B cell (primary cell): ENCODE measurements at regions not wholly inside any gene's neighbourhood (a gene's known extent, or its start where the extent isn't known, plus 50 kb on each side); places are given as distances from the start of the nearest gene placed in this dataset.

Experiments used
- ATAC-seq: fragments of 200-7000 bp; cut with Tn5 transposase; one replicate; pipeline ENCODE4 v1.10.0; 2021; ENCODE audit warnings: low read depth, mild to moderate bottlenecking, moderate number of reproducible peaks, moderate library complexity
- CTCF ChIA-PET: fragments of 350-600 bp; sonication (Branson Sonifier 250); formaldehyde crosslinking; loops from one replicate; lab custom pipeline; 2021; ENCODE audit warnings: antibody characterized with exemption, inconsistent platforms; lab: Charles Lee
- POLR2A ChIA-PET: fragments of 350-600 bp; sonication (Branson Sonifier 250); formaldehyde crosslinking; loops from one replicate; lab custom pipeline; 2021; ENCODE audit warnings: antibody characterized with exemption; lab: Charles Lee
- DNase-seq: peaks from one replicate; pipeline ENCODE4 v3.0.0; 2013
- H2AFZ ChIP-seq: 2 replicates; pipeline ENCODE4 v1.6.1; 2012; ENCODE audit warnings: mild to moderate bottlenecking, low read depth, low read length; ENCODE audit not compliant: insufficient read depth, poor library complexity, severe bottlenecking
- H3K27ac ChIP-seq, 2 donors: 1 replicate in 1 of 2; 2 replicates in 1 of 2; pipeline ENCODE4 v1.5.1; 2012 to 2013; ENCODE audit warnings: low read length in 2 of 2, mild to moderate bottlenecking in 2 of 2, moderate library complexity in 1 of 2
- H3K27me3 ChIP-seq, 4 experiments: fragments of 200-600 bp in 1 of 4; sonication (generic) in 1 of 4; replicated peaks in 1 of 4; 1 replicate in 2 of 4; 2 replicates in 2 of 4; pipeline versions ENCODE4 v1.6.1 to v1.7.0; 2013 to 2016; ENCODE audit warnings: low read length in 3 of 4, mild to moderate bottlenecking in 2 of 4, mixed read lengths in 1 of 4, moderate library complexity in 1 of 4; ENCODE audit not compliant: insufficient read depth in 4 of 4, control insufficient read depth in 3 of 4; ENCODE audit errors: control extremely low read depth in 1 of 4
- H3K36me3 ChIP-seq, 2 experiments: replicated peaks in 1 of 2; 1 replicate in 1 of 2; 2 replicates in 1 of 2; pipeline versions ENCODE4 v1.6.1 to v1.7.1; 2013; ENCODE audit warnings: low read length in 1 of 2; ENCODE audit not compliant: insufficient read depth in 2 of 2, control insufficient read depth in 1 of 2; ENCODE audit errors: control extremely low read depth in 1 of 2, extremely low read depth in 1 of 2
- H3K4me1 ChIP-seq, 2 donors: fragments of 200-600 bp in 1 of 2; sonication (generic) in 1 of 2; 1 replicate in 1 of 2; 2 replicates in 1 of 2; pipeline versions ENCODE4 v1.5.1 to v1.6.1; 2013 to 2017; ENCODE audit warnings: low read length in 2 of 2; ENCODE audit not compliant: control insufficient read depth in 2 of 2, insufficient read depth in 2 of 2
- H3K4me2 ChIP-seq: replicated peaks from 2 replicates; pipeline ENCODE3; 2012; ENCODE audit warnings: mild to moderate bottlenecking, low read depth, low read length; ENCODE audit not compliant: poor library complexity, severe bottlenecking
- H3K4me3 ChIP-seq, 5 experiments: fragments of 200-600 bp in 1 of 5; sonication (generic) in 1 of 5; 1 replicate in 3 of 5; 2 replicates in 2 of 5; pipeline versions ENCODE4 v1.5.1 to v1.7.0; 2011 to 2016; ENCODE audit warnings: low read length in 4 of 5, mild to moderate bottlenecking in 4 of 5, low read depth in 2 of 5, control low read depth in 1 of 5, moderate library complexity in 1 of 5; ENCODE audit not compliant: insufficient read depth in 1 of 5; ENCODE audit errors: control extremely low read depth in 1 of 5, extremely low read depth in 1 of 5
- H3K79me2 ChIP-seq: fragments of 200-600 bp; sonication (generic); one replicate; pipeline ENCODE4 v1.6.0; 2016; ENCODE audit warnings: low read length; ENCODE audit not compliant: control insufficient read depth, insufficient read depth
- H3K9ac ChIP-seq: fragments of 200-600 bp; sonication (generic); 2 replicates; pipeline ENCODE4 v1.6.1; 2017; ENCODE audit warnings: mild to moderate bottlenecking, low read length, moderate library complexity
- H3K9me3 ChIP-seq, 3 donors: one replicate each; pipeline versions ENCODE4 v1.6.1 to v1.7.1; 2013; ENCODE audit warnings: low read length in 2 of 3; ENCODE audit not compliant: control insufficient read depth in 2 of 3, insufficient read depth in 1 of 3; ENCODE audit errors: control extremely low read depth in 1 of 3
- H4K20me1 ChIP-seq: 2 replicates; pipeline ENCODE4 v1.6.0; 2012; ENCODE audit warnings: mild to moderate bottlenecking, low read length; ENCODE audit not compliant: insufficient read depth, control insufficient read depth, poor library complexity, severe bottlenecking
- H3K27ac Mint-ChIP-seq: one replicate; pipeline ENCODE4 v1.8.0; 2021; ENCODE audit warnings: mixed read lengths
- H3K27me3 Mint-ChIP-seq: one replicate; pipeline ENCODE4 v1.8.0; 2021; ENCODE audit warnings: mixed read lengths
- H3K4me1 Mint-ChIP-seq: one replicate; pipeline ENCODE4 v1.8.0; 2021; ENCODE audit warnings: mixed read lengths
- H3K4me3 Mint-ChIP-seq: one replicate; pipeline ENCODE4 v1.8.0; 2021; ENCODE audit warnings: mixed read lengths
- H3K9me3 Mint-ChIP-seq: one replicate; pipeline ENCODE4 v1.8.0; 2022; ENCODE audit warnings: mixed read lengths; ENCODE audit not compliant: insufficient read depth
- EZH2 ChIP-seq: IDR thresholded peaks from 2 replicates; pipeline ENCODE4 v1.6.1; 2012; ENCODE audit warnings: borderline replicate concordance, low read depth, mild to moderate bottlenecking, moderate library complexity, low read length; ENCODE audit not compliant: insufficient read depth, poor library complexity, severe bottlenecking
- WGBS: methylation state at CpG from one replicate; pipeline ENCODE4 v1.1.5; 2013; ENCODE audit warnings: missing lambda C conversion rate; ENCODE audit not compliant: insufficient coverage; 5-methylcytosine and 5-hydroxymethylcytosine counted together
- intact Hi-C: fragments of 100-400 bp; cut with micrococcal nuclease; formaldehyde crosslinking; loops from one replicate; pipeline ENCODE4 v1.10.0; 2022
- TF ChIP-seq, protein P1 (sequence below): fragments of 200-600 bp; IDR thresholded peaks from one replicate; pipeline ENCODE4 v1.8.0; 2022; ENCODE audit warnings: antibody characterized with exemption, mild to moderate bottlenecking

DNA sequence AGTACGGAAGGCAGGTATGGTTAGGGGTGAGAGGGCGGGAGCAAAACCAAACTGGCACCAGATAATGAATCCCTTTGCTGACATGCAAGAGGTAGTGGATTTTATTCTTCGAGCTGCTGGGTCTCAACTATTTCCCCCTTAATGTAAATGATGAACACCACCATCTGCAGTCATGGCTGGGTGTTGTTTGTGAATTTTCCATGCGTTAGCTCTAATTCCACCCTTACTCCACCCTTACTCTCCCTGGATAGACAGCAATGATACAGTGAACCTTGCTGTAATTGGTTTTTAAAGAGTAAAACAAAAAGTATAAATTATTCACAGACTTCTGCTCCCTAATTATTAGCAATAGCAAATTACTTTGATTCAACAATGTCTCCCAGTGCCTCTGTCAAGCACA, 74.5 kb upstream of the PDE1C start:
- H3K4me2 ChIP-seq, result no peak overlapping the region
- Mint-ChIP-seq H3K4me1 (no peaks in the 10 kb centered on the region), H3K27me3 (no peaks in the 10 kb centered on the region), H3K27ac (no peak overlapping the region), H3K9me3 (no peaks in the 10 kb centered on the region), H3K4me3 (no peak overlapping the region)
- intact Hi-C loops, result no loop called here
- H3K4me1 ChIP-seq, result no peaks in the 10 kb centered on the region
- H3K36me3 ChIP-seq, result no peaks in the 10 kb centered on the region
- no peak overlapping the region for H2AFZ ChIP-seq
- H3K79me2 ChIP-seq, result no peaks in the 10 kb centered on the region
- TF ChIP-seq EZH2, result no peak
- TF ChIP-seq, protein P1, sequence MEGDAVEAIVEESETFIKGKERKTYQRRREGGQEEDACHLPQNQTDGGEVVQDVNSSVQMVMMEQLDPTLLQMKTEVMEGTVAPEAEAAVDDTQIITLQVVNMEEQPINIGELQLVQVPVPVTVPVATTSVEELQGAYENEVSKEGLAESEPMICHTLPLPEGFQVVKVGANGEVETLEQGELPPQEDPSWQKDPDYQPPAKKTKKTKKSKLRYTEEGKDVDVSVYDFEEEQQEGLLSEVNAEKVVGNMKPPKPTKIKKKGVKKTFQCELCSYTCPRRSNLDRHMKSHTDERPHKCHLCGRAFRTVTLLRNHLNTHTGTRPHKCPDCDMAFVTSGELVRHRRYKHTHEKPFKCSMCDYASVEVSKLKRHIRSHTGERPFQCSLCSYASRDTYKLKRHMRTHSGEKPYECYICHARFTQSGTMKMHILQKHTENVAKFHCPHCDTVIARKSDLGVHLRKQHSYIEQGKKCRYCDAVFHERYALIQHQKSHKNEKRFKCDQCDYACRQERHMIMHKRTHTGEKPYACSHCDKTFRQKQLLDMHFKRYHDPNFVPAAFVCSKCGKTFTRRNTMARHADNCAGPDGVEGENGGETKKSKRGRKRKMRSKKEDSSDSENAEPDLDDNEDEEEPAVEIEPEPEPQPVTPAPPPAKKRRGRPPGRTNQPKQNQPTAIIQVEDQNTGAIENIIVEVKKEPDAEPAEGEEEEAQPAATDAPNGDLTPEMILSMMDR, result no peak
- no peak overlapping the region for H3K4me3 ChIP-seq
- H3K27ac ChIP-seq, result no peak overlapping the region
- ATAC-seq (no peak), DNase-seq (no peak)
- ChIA-PET CTCF (no interaction called here), POLR2A (no interaction called here)
- 92% methylated on average over 2 of the region's 4 CpGs for WGBS
- H3K9ac ChIP-seq, result no peak overlapping the region
- H3K27me3 ChIP-seq, result no peaks in the 10 kb centered on the region
- no peaks in the 10 kb centered on the region for H4K20me1 ChIP-seq
- H3K9me3 ChIP-seq, result peaks cover 0 to under 1% (median 0%) of the 10 kb centered on the region in 3 donors

DNA sequence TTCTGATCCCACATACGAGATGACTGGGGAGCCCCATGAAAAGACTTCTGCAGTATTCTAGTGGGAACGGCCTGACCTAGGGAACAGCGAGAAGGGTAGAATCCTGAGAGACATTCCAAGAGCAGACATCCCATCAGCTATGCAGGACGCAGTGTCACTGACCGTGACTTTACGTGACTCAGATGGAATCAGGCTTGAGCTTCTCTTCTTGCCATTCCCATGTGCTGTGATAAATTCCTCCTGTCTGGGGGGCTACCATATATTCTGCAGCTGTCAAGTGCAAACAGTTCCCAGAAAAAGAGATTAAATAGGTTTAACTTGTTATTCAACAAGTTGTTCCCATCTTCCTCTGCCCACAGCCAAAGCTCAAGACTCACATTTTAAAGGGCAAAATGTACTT, 73.1 kb upstream of the PDE1C start:
- ATAC-seq (no peak), DNase-seq (no peak)
- Histone ChIP-seq H3K36me3 (no peaks in the 10 kb centered on the region), H3K27me3 (no peaks in the 10 kb centered on the region), H2AFZ (no peak overlapping the region), H3K9me3 (no peaks in the 10 kb centered on the region), H4K20me1 (no peaks in the 10 kb centered on the region), H3K4me1 (no peaks in the 10 kb centered on the region), H3K4me3 (no peak overlapping the region), H3K27ac (no peak overlapping the region), H3K9ac (no peak overlapping the region), H3K79me2 (no peaks in the 10 kb centered on the region), H3K4me2 (no peak overlapping the region)
- TF ChIP-seq EZH2, result no peak
- TF ChIP-seq, protein P1, result no peak
- ChIA-PET POLR2A (no interaction called here), CTCF (no interaction called here)
- no peak overlapping the region for H3K4me3 Mint-ChIP-seq
- no peaks in the 10 kb centered on the region for H3K4me1 Mint-ChIP-seq
- H3K27me3 Mint-ChIP-seq, result no peaks in the 10 kb centered on the region
- H3K27ac Mint-ChIP-seq, result no peak overlapping the region
- intact Hi-C loops, result no loop called here
- 95% methylated on average over 6 of the region's 6 CpGs for WGBS
- no peaks in the 10 kb centered on the region for H3K9me3 Mint-ChIP-seq
